ENCODE measurements at regions not wholly inside any gene's neighbourhood (a gene's known extent, or its start where the extent isn't known, plus 50 kb on each side); places are given as distances from the start of the nearest gene placed in this dataset.

GRCh38 chr1:55321942-55322341 is 106.8 kb upstream of the USP24 start:
- Histone ChIP-seq H3K4me3 (replicated peaks; ENCODE audit: insufficient read depth, low read length) (no peak overlapping the region), H3K27me3 (ENCODE audit: insufficient read depth, poor library complexity, severe bottlenecking) (peaks cover 3% of the 10 kb centered on the region), H3K27ac (replicated peaks) (no peak overlapping the region)
- no peak for DNase-seq (ENCODE audit: low read depth in 1 of 2, low spot score in 1 of 2)
- TF ChIP-seq GABPA (IDR thresholded peaks at IDR 0.05; ENCODE audit: low read depth) (no peak), REST (IDR thresholded peaks at IDR 0.05; ENCODE audit: insufficient replicate concordance, low read depth) (no peak), POLR2AphosphoS5 (IDR thresholded peaks at IDR 0.05; ENCODE audit: low read depth) (no peak), CTCF (IDR thresholded peaks at IDR 0.05; ENCODE audit: insufficient read depth, low read length) (no peak), SPI1 (IDR thresholded peaks at IDR 0.05; ENCODE audit: borderline replicate concordance, low read depth) (no peak)

- Histone ChIP-seq H3K27me3 (ENCODE audit: insufficient read depth, poor library complexity, severe bottlenecking) (peaks cover 3% of the 10 kb centered on the region), H3K4me3 (replicated peaks; ENCODE audit: insufficient read depth, low read length) (no peak overlapping the region), H3K27ac (replicated peaks) (no peak overlapping the region)
- no peak for TF ChIP-seq POLR2AphosphoS5 (IDR thresholded peaks at IDR 0.05; ENCODE audit: low read depth)
- TF ChIP-seq GABPA (IDR thresholded peaks at IDR 0.05; ENCODE audit: low read depth) = no peak
- no peak for TF ChIP-seq REST (IDR thresholded peaks at IDR 0.05; ENCODE audit: insufficient replicate concordance, low read depth)
- no peak for TF ChIP-seq SPI1 (IDR thresholded peaks at IDR 0.05; ENCODE audit: borderline replicate concordance, low read depth)
- TF ChIP-seq CTCF (IDR thresholded peaks at IDR 0.05; ENCODE audit: insufficient read depth, low read length) = no peak
- DNase-seq (ENCODE audit: low read depth in 1 of 2, low spot score in 1 of 2) = no peak
Measured at GRCh38 chr1:55320891-55321290, 105.7 kb upstream of the USP24 start.

GRCh38 chr1:55318116-55318817 is 103.1 kb upstream of the USP24 start:
- Histone ChIP-seq H3K27me3 (ENCODE audit: insufficient read depth, poor library complexity, severe bottlenecking) (peaks cover 3% of the 10 kb centered on the region), H3K27ac (replicated peaks) (no peak overlapping the region), H3K4me3 (replicated peaks; ENCODE audit: insufficient read depth, low read length) (no peak overlapping the region)
- peak in 1 of 2 experiments; percentile 22 for DNase-seq (ENCODE audit: low read depth in 1 of 2, low spot score in 1 of 2)
- TF ChIP-seq CTCF (IDR thresholded peaks at IDR 0.05; ENCODE audit: insufficient read depth, low read length) (no peak), POLR2AphosphoS5 (IDR thresholded peaks at IDR 0.05; ENCODE audit: low read depth) (no peak), SPI1 (IDR thresholded peaks at IDR 0.05; ENCODE audit: borderline replicate concordance, low read depth) (no peak), REST (IDR thresholded peaks at IDR 0.05; ENCODE audit: insufficient replicate concordance, low read depth) (no peak)
